ENCODE measurements at regions not wholly inside any gene's neighbourhood (a gene's known extent, or its start where the extent isn't known, plus 50 kb on each side); places are given as distances from the start of the nearest gene placed in this dataset.

DNA sequence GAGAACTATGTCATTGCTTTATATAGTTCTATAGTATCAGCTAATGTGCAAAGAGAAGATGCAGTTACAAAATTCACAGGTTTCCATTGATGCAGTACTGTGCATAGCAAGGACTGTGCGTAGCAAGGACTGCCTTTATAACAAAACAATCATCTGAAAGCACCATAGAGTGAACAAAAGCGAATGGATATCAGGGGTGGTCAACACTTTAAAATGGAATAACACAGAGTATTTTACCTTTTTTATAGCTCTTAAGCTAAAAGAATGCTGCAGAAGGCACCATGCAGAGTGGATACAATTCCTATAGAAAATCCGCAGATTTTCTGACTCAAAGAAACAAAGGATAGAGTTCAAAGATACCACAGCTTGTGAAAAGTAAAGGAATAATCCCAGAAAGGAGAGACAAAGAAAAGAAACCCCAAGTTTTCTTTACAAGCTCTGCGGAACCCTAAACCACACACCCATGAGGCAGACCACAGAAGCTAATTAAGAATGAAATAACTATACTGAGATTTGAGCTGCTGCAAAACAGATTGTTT is 229.9 kb upstream of the DTNA start:
- 48% methylated on average over 3 of the region's 4 CpGs for WGBS
- peak overlapping the region; percentile 61; the same call in 1 of the 2 replicates for H3K27ac ChIP-seq (ENCODE audit: low read depth, low read length)

GRCh38 chr18:34482204-34482603 is 227.9 kb upstream of the DTNA start:
- no peaks in the 10 kb centered on the region for H3K36me3 ChIP-seq (ENCODE audit: insufficient read depth, low read length)
- no peak overlapping the region for H3K27ac ChIP-seq (ENCODE audit: low read depth, low read length)
- H3K27me3 ChIP-seq (ENCODE audit: insufficient read depth, low read length), result no peaks in the 10 kb centered on the region
- H3K9ac ChIP-seq (ENCODE audit: low read depth, low read length), result no peak overlapping the region
- H3K4me3 ChIP-seq (ENCODE audit: low read length), result no peak overlapping the region
- peaks cover 7% of the 10 kb centered on the region; the same call in 1 of the 2 replicates for H3K9me3 ChIP-seq (ENCODE audit: insufficient read depth, low read depth, low read length)
- H3K4me1 ChIP-seq (ENCODE audit: insufficient read depth, low read length), result peaks cover 26% of the 10 kb centered on the region

More for the DNA sequence above, 229.9 kb upstream of the DTNA start:
- Histone ChIP-seq H3K36me3 (ENCODE audit: insufficient read depth, low read length) (no peaks in the 10 kb centered on the region), H3K4me3 (ENCODE audit: low read length) (no peak overlapping the region), H3K9ac (ENCODE audit: low read depth, low read length) (no peak overlapping the region), H3K9me3 (ENCODE audit: insufficient read depth, low read depth, low read length) (peaks cover 7% of the 10 kb centered on the region; the same call in 1 of the 2 replicates), H3K27me3 (ENCODE audit: insufficient read depth, low read length) (no peaks in the 10 kb centered on the region), H3K4me1 (ENCODE audit: insufficient read depth, low read length) (peaks cover 26% of the 10 kb centered on the region)

DNA sequence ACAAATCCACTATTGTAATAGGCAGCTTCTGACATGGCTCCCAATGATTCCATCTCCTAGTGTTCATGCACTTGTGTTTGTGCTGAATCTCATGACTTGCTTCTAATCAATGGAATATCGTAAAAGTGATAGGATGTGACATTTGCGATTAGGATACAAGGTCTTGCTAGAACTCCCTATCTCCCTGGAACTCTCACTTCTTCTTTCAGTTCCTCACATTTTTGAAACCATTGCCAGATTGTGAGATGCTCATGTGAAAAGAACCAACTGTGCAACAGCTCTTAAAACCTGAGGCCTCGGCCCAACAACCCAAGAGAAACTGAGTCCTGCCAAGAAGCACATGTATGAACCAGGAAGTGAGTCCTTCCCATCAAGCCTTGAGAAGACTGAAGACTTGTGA is 226.9 kb upstream of the DTNA start:
- 97% methylated on average over 3 of the region's 3 CpGs for WGBS
- no peaks in the 10 kb centered on the region for H3K36me3 ChIP-seq (ENCODE audit: insufficient read depth, low read length)
- no peak overlapping the region for H3K27ac ChIP-seq (ENCODE audit: low read depth, low read length)
- H3K4me1 ChIP-seq (ENCODE audit: insufficient read depth, low read length), result peaks cover 30% of the 10 kb centered on the region
- H3K4me3 ChIP-seq (ENCODE audit: low read length), result no peak overlapping the region
- no peaks in the 10 kb centered on the region for H3K27me3 ChIP-seq (ENCODE audit: insufficient read depth, low read length)
- H3K9me3 ChIP-seq (ENCODE audit: insufficient read depth, low read depth, low read length), result peaks cover 7% of the 10 kb centered on the region; the same call in 1 of the 2 replicates
- H3K9ac ChIP-seq (ENCODE audit: low read depth, low read length), result no peak overlapping the region

- Histone ChIP-seq H3K27ac (ENCODE audit: low read depth, low read length) (peak overlapping the region; percentile 14; the same call in 1 of the 2 replicates), H3K4me3 (ENCODE audit: low read length) (no peak overlapping the region), H3K9me3 (ENCODE audit: insufficient read depth, low read depth, low read length) (no peaks in the 10 kb centered on the region), H3K4me1 (ENCODE audit: insufficient read depth, low read length) (peaks cover 55% of the 10 kb centered on the region), H3K9ac (ENCODE audit: low read depth, low read length) (no peak overlapping the region), H3K36me3 (ENCODE audit: insufficient read depth, low read length) (no peaks in the 10 kb centered on the region), H3K27me3 (ENCODE audit: insufficient read depth, low read length) (peaks cover 14% of the 10 kb centered on the region; the same call in 1 of the 2 replicates)
- 46% methylated on average over 1 of the region's 2 CpGs for whole genome bisulfite sequencing
Measured at GRCh38 chr18:34491719-34492118, 218.4 kb upstream of the DTNA start.

GRCh38 chr18:34492652-34493051 is 217.4 kb upstream of the DTNA start:
- no peaks in the 10 kb centered on the region for H3K36me3 ChIP-seq (ENCODE audit: insufficient read depth, low read length)
- peak overlapping the region; percentile 74 for H3K4me3 ChIP-seq (ENCODE audit: low read length)
- peak overlapping the region; percentile 28; the same call in 1 of the 2 replicates for H3K27ac ChIP-seq (ENCODE audit: low read depth, low read length)
- H3K9me3 ChIP-seq (ENCODE audit: insufficient read depth, low read depth, low read length), result no peaks in the 10 kb centered on the region
- H3K9ac ChIP-seq (ENCODE audit: low read depth, low read length), result peak overlapping the region; percentile 69; the same call in 1 of the 2 replicates
- peaks cover 53% of the 10 kb centered on the region for H3K4me1 ChIP-seq (ENCODE audit: insufficient read depth, low read length)
- H3K27me3 ChIP-seq (ENCODE audit: insufficient read depth, low read length), result peaks cover 14% of the 10 kb centered on the region; the same call in 1 of the 2 replicates

DNA sequence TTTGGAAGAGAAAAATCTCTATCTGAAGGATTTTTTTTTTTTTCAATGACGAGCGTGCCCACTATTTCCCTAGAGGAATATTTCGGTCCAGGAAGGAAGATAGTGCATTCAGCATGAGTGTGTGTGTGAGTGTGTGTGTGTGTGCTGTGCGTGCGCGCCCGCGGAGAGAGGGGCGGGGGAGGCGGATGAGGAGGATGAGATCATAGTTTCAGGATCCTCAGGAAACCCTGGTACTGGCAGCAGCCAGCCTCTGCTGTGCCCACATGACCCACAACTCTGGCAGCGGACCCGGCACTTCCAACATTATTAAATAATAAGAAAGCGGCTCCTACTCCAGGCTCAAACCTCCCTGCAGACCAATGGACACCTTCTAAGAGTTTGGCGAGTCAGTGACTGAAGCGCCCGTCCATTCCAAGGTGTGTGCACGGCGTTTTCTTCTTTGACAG is 217.0 kb upstream of the DTNA start:
- peaks cover 14% of the 10 kb centered on the region; the same call in 1 of the 2 replicates for H3K27me3 ChIP-seq (ENCODE audit: insufficient read depth, low read length)
- WGBS, result 1% methylated on average over 18 of the region's 18 CpGs
- peak overlapping the region; percentile 70 for H3K9ac ChIP-seq (ENCODE audit: low read depth, low read length)
- no peaks in the 10 kb centered on the region for H3K36me3 ChIP-seq (ENCODE audit: insufficient read depth, low read length)
- H3K4me3 ChIP-seq (ENCODE audit: low read length), result peak overlapping the region; percentile 74
- peak overlapping the region; percentile 77; the same call in 1 of the 2 replicates for H3K27ac ChIP-seq (ENCODE audit: low read depth, low read length)
- peaks cover 49% of the 10 kb centered on the region for H3K4me1 ChIP-seq (ENCODE audit: insufficient read depth, low read length)
- no peaks in the 10 kb centered on the region for H3K9me3 ChIP-seq (ENCODE audit: insufficient read depth, low read depth, low read length)

- peak overlapping the region; percentile 77; the same call in 1 of the 2 replicates for H3K27ac ChIP-seq (ENCODE audit: low read depth, low read length)
- H3K9me3 ChIP-seq (ENCODE audit: insufficient read depth, low read depth, low read length), result no peaks in the 10 kb centered on the region
- peaks cover 42% of the 10 kb centered on the region for H3K4me1 ChIP-seq (ENCODE audit: insufficient read depth, low read length)
- peaks cover 14% of the 10 kb centered on the region; the same call in 1 of the 2 replicates for H3K27me3 ChIP-seq (ENCODE audit: insufficient read depth, low read length)
- H3K9ac ChIP-seq (ENCODE audit: low read depth, low read length), result peak overlapping the region; percentile 70
- H3K36me3 ChIP-seq (ENCODE audit: insufficient read depth, low read length), result no peaks in the 10 kb centered on the region
- H3K4me3 ChIP-seq (ENCODE audit: low read length), result peak overlapping the region; percentile 74
- under 1% methylated on average over 99 of the region's 101 CpGs for WGBS
Measured at GRCh38 chr18:34493566-34494358, 216.3 kb upstream of the DTNA start.

DNA sequence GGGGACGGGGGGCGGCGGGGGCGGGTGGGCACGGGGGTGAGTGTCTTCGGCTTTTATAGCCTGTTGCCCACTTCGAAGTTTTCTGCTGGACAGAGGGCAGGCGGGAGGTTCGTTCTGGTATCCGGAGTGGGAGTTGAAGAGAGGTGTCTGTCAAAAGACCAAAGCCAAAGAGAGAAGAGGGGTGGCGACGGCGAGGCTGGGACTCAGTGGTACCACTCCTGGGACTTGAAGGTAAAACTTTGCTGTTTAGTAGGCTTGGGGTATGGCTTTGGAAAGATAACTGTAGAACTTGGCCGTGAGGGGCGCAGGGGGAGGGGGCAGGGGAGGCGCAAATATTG is 215.8 kb upstream of the DTNA start:
- Histone ChIP-seq H3K36me3 (ENCODE audit: insufficient read depth, low read length) (no peaks in the 10 kb centered on the region), H3K4me3 (ENCODE audit: low read length) (peak overlapping the region; percentile 74), H3K27me3 (ENCODE audit: insufficient read depth, low read length) (peaks cover 14% of the 10 kb centered on the region; the same call in 1 of the 2 replicates), H3K9ac (ENCODE audit: low read depth, low read length) (no peak overlapping the region), H3K4me1 (ENCODE audit: insufficient read depth, low read length) (peaks cover 37% of the 10 kb centered on the region), H3K9me3 (ENCODE audit: insufficient read depth, low read depth, low read length) (no peaks in the 10 kb centered on the region), H3K27ac (ENCODE audit: low read depth, low read length) (no peak overlapping the region; the same call in 1 of the 2 replicates)
- WGBS, result 3% methylated on average over 11 of the region's 16 CpGs

DNA sequence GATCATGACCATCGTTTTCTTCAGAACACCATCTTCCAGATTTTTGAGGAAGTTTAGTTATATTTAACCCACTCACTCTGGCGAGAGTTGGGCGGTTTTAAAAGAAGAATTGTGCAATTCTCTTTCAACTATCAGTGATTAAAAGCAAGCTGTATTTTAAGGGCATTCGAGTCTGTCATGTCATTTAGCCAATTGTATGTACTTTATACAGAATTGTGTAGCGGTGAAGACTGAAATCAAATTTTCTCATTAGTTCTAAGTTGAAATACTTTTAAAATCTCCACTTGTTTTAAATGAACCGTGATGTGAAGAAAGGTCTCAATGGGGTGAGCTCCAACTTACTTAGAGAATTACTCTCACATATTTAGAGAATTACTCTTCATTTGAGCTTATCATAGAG is 214.6 kb upstream of the DTNA start:
- WGBS, result no CpG with 5 or more reads among the region's 6 CpGs

GRCh38 chr18:34501553-34501952 is 208.5 kb upstream of the DTNA start:
- Histone ChIP-seq H3K9ac (ENCODE audit: low read depth, low read length) (no peak overlapping the region), H3K27me3 (ENCODE audit: insufficient read depth, low read length) (no peaks in the 10 kb centered on the region), H3K4me3 (ENCODE audit: low read length) (no peak overlapping the region), H3K36me3 (ENCODE audit: insufficient read depth, low read length) (peaks cover 3% of the 10 kb centered on the region; the same call in 1 of the 2 replicates), H3K4me1 (ENCODE audit: insufficient read depth, low read length) (peaks cover 13% of the 10 kb centered on the region), H3K9me3 (ENCODE audit: insufficient read depth, low read depth, low read length) (peaks cover 16% of the 10 kb centered on the region), H3K27ac (ENCODE audit: low read depth, low read length) (no peak overlapping the region)
- 84% methylated on average over 4 of the region's 4 CpGs for WGBS

More for the DNA sequence above, 214.6 kb upstream of the DTNA start:
- peaks cover 3% of the 10 kb centered on the region for H3K9me3 ChIP-seq (ENCODE audit: insufficient read depth, low read depth, low read length)
- H3K4me3 ChIP-seq (ENCODE audit: low read length), result 0 out of 2 replicates have a peak overlapping the region, but pooled peaks have one; percentile 74
- no peak overlapping the region for H3K9ac ChIP-seq (ENCODE audit: low read depth, low read length)
- H3K27me3 ChIP-seq (ENCODE audit: insufficient read depth, low read length), result peaks cover 14% of the 10 kb centered on the region; the same call in 1 of the 2 replicates
- no peak overlapping the region for H3K27ac ChIP-seq (ENCODE audit: low read depth, low read length)
- no peaks in the 10 kb centered on the region for H3K36me3 ChIP-seq (ENCODE audit: insufficient read depth, low read length)
- peaks cover 25% of the 10 kb centered on the region for H3K4me1 ChIP-seq (ENCODE audit: insufficient read depth, low read length)

DNA sequence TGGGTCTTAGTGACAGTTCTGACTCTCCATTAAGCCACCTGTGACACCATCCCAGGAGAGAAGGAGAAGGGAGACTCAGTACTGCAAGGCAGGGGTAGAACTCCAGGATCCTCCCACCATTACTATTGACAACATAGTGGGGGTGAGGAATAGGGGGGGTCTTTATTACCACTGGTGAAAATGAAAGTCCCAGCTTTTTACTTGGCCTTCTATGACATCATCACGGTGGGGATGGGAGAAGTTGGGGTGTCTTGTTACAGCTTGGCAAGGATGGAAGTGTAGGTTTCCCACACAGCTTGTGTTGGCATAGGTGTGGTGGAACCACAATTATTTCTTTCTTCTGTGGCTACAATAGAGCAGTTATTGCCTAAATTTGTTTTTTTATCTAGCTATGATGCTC is 203.9 kb upstream of the DTNA start:
- Histone ChIP-seq H3K36me3 (ENCODE audit: insufficient read depth, low read length) (no peaks in the 10 kb centered on the region), H3K27ac (ENCODE audit: low read depth, low read length) (no peak overlapping the region), H3K4me3 (ENCODE audit: low read length) (no peak overlapping the region), H3K27me3 (ENCODE audit: insufficient read depth, low read length) (no peaks in the 10 kb centered on the region), H3K4me1 (ENCODE audit: insufficient read depth, low read length) (peaks cover 28% of the 10 kb centered on the region), H3K9ac (ENCODE audit: low read depth, low read length) (no peak overlapping the region), H3K9me3 (ENCODE audit: insufficient read depth, low read depth, low read length) (peaks cover 6% of the 10 kb centered on the region; the same call in 1 of the 2 replicates)
- 94% methylated on average over 1 of the region's 1 CpG for WGBS
